Neural cell (in vitro differentiated cells): ENCODE measurements at regions not wholly inside any gene's neighbourhood (a gene's known extent, or its start where the extent isn't known, plus 50 kb on each side); places are given as distances from the start of the nearest gene placed in this dataset.

Experiments
- EZH2 ChIP-seq: fragments of 200-600, 300-800 bp; shearing (Covaris generic), sonication (generic); IDR thresholded peaks from 2 replicates; pipeline ENCODE4 v1.6.1; 2014; ENCODE audit warnings: antibody characterized with exemption, low read length, borderline replicate concordance, mild to moderate bottlenecking; ENCODE audit not compliant: insufficient read depth, poor library complexity, severe bottlenecking
- SMC3 ChIP-seq: fragments of 450-650 bp; conservative IDR thresholded peaks from 2 replicates; pipeline ENCODE4 v1.6.1; 2014; ENCODE audit warnings: antibody characterized with exemption, mild to moderate bottlenecking, moderate library complexity; ENCODE audit not compliant: poor library complexity
- TF ChIP-seq, protein P1 (sequence below): fragments of 450-650 bp; IDR thresholded peaks from 2 replicates; pipeline ENCODE4 v1.5.1; 2014; ENCODE audit warnings: antibody characterized with exemption, mild to moderate bottlenecking, moderate library complexity; ENCODE audit not compliant: poor library complexity, severe bottlenecking

DNA sequence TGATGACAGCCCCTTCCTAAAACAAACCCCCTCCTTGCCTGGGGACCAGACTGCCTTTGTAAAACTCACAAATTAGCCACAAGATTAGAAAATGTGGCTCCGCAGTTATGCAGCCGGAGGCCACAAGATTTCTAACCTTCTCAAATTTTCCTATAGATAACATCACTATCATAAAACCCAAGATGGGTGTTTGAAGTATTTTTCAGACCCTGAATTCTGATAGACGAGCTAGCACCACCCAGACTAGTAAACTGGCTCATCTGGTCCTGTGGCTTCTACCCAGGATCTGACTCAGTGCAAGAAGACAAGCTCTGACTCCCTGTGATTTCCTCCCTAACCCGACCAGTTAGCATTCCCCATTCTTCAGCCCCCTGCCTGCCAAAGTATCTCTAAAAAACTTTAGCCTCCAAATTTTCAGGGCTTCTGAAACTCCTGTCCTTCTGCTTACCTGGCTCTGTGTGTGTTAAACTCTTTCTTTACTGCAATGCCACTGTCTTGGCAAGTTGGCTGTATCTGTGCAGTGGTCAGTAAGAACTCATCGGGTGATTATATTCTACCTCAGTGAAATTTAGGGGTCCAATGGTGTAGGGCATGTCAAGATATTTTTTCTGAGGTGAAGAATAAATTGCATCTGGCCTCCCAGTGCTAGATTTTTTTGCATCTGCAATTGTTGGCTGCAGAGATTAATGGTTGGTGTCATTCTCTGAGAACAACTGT, 102.1 kb downstream of the S1PR1 start:
- TF ChIP-seq EZH2 (no peak), SMC3 (no peak)
- TF ChIP-seq, protein P1, sequence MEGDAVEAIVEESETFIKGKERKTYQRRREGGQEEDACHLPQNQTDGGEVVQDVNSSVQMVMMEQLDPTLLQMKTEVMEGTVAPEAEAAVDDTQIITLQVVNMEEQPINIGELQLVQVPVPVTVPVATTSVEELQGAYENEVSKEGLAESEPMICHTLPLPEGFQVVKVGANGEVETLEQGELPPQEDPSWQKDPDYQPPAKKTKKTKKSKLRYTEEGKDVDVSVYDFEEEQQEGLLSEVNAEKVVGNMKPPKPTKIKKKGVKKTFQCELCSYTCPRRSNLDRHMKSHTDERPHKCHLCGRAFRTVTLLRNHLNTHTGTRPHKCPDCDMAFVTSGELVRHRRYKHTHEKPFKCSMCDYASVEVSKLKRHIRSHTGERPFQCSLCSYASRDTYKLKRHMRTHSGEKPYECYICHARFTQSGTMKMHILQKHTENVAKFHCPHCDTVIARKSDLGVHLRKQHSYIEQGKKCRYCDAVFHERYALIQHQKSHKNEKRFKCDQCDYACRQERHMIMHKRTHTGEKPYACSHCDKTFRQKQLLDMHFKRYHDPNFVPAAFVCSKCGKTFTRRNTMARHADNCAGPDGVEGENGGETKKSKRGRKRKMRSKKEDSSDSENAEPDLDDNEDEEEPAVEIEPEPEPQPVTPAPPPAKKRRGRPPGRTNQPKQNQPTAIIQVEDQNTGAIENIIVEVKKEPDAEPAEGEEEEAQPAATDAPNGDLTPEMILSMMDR = no peak
